ENCODE measurements at regions not wholly inside any gene's neighbourhood (a gene's known extent, or its start where the extent isn't known, plus 50 kb on each side); places are given as distances from the start of the nearest gene placed in this dataset.
A peak's percentile ranks its signal among the peaks of the same experiment; 100 is the strongest.

DNA sequence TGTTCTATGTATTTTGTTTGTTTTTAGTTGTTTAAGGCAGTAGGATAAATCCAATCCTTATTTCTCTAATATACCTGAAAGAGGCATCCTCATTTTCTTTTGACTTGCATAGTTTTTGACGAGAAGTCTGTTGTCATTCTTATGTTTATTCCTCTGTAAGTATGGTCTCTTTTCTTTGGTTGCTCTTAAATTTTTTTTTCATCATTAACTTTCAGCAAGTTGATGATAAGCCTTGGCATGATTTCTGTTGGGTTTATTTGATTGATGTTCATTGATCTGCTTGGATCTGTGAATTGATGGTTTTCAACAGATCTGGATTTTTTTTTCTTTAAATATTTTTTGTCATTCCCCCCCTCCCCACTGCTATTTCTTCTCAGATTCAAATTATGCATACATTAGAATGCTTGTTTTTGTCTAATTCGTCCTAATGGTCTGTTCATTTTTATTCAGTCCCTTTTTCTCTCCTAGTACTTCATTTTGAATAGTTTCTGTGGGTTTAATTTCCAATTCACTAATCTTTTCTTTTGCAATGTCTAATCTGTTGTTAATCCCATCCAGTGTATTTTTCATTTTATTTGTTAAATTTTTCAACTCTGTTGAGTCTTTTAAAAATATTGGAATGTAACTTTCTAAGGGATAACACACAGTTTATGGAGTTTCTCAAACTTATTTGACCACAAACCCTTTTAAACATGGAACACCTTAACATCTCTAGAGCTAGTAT is 495.9 kb downstream of the CSNK1G3 start:
- no peaks in the 10 kb centered on the region for H3K79me2 ChIP-seq (ENCODE audit: insufficient read depth)
- H3K4me3 ChIP-seq = no peak overlapping the region
- no peaks in the 10 kb centered on the region for H3K36me3 ChIP-seq (ENCODE audit: low read depth)
- no peak overlapping the region for H3K9ac ChIP-seq
- no peak overlapping the region for H3K27ac ChIP-seq
- H4K20me1 ChIP-seq (ENCODE audit: insufficient read depth) = no peaks in the 10 kb centered on the region
- WGBS, 2 experiments (ENCODE audit: low coverage in 1 of 2, low lambda C conversion rate in 2 of 2, missing lambda C conversion rate in 2 of 2) = 32 to 40% methylated on average over 2 of the region's 2 CpGs
- no peaks in the 10 kb centered on the region for H3K4me1 ChIP-seq (ENCODE audit: insufficient read depth)
- H3K4me2 ChIP-seq (ENCODE audit: unreplicated experiment) = no peak overlapping the region
- TF ChIP-seq EZH2phosphoT487 (IDR thresholded peaks at IDR 0.05; ENCODE audit: insufficient read depth, low read depth) = no peak
- TF ChIP-seq EZH2 (IDR thresholded peaks at IDR 0.05; ENCODE audit: insufficient read depth, poor library complexity, severe bottlenecking) = no peak
- H3K27me3 ChIP-seq (replicated peaks; ENCODE audit: insufficient read depth) = peaks cover 7% of the 10 kb centered on the region; the same call in 1 of the 2 replicates
- H3K9me2 ChIP-seq (ENCODE audit: insufficient read depth) = no peaks in the 10 kb centered on the region
- no peaks in the 10 kb centered on the region for H3K9me3 ChIP-seq (ENCODE audit: low read depth)
- in situ Hi-C loops (cut with MboI) = no loop called here
- no peaks in the 10 kb centered on the region for H3F3A ChIP-seq (ENCODE audit: insufficient read depth)
- DNase-seq = peak; percentile 32
- no peak overlapping the region for H2AFZ ChIP-seq

DNA sequence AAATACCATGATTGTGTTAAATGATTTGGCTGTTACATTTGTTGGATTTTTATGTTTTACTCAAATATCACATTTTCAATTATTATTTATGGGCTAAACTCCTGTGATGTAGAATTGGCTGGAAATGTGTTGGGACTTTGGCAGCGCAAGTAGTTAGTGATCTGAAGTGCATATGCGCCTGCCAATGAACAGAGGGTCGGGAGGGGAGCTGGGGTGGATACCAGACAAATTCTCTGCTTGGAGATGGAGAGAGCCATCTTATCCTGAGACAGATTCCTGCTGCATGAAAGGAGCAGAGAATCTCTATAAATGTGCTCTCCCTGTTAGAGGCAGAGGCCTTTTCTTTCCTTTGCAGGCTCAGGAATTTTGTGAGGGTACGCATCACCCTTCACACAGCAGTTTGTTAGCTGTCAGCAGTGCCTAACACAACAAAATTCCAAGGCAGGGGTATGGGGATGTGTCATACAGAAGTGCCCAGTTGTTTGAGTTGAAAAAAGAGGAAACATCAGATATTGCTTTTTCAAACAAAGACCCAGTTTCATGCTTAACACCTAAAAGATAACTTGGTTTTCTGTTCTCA is 489.1 kb downstream of the CSNK1G3 start:
- no peaks in the 10 kb centered on the region for H3K9me2 ChIP-seq (ENCODE audit: insufficient read depth)
- H2AFZ ChIP-seq = no peak overlapping the region
- H3K9me3 ChIP-seq (ENCODE audit: low read depth) = no peaks in the 10 kb centered on the region
- TF ChIP-seq EZH2 (IDR thresholded peaks at IDR 0.05; ENCODE audit: insufficient read depth, poor library complexity, severe bottlenecking) = no peak
- no peak for TF ChIP-seq EZH2phosphoT487 (IDR thresholded peaks at IDR 0.05; ENCODE audit: insufficient read depth, low read depth)
- no peaks in the 10 kb centered on the region for H3K36me3 ChIP-seq (ENCODE audit: low read depth)
- 68% methylated on average over 4 of the region's 4 CpGs for WGBS, 2 experiments (ENCODE audit: low coverage in 1 of 2, low lambda C conversion rate in 2 of 2, missing lambda C conversion rate in 2 of 2)
- no peak overlapping the region for H3K27ac ChIP-seq
- no peak overlapping the region for H3K4me2 ChIP-seq (ENCODE audit: unreplicated experiment)
- no peaks in the 10 kb centered on the region for H3K79me2 ChIP-seq (ENCODE audit: insufficient read depth)
- peaks cover 14% of the 10 kb centered on the region for H3K4me1 ChIP-seq (ENCODE audit: insufficient read depth)
- in situ Hi-C loops (cut with MboI) = no loop called here
- H3F3A ChIP-seq (ENCODE audit: insufficient read depth) = peaks cover 18% of the 10 kb centered on the region
- H3K27me3 ChIP-seq (replicated peaks; ENCODE audit: insufficient read depth) = peaks cover 37% of the 10 kb centered on the region
- no peak for DNase-seq
- H3K9ac ChIP-seq = no peak overlapping the region
- H3K4me3 ChIP-seq = no peak overlapping the region
- H4K20me1 ChIP-seq (ENCODE audit: insufficient read depth) = no peaks in the 10 kb centered on the region

- no peak overlapping the region for H3K4me3 ChIP-seq
- no peak overlapping the region for H2AFZ ChIP-seq
- peaks cover 14% of the 10 kb centered on the region for H3K4me1 ChIP-seq (ENCODE audit: insufficient read depth)
- TF ChIP-seq EZH2phosphoT487 (IDR thresholded peaks at IDR 0.05; ENCODE audit: insufficient read depth, low read depth) = no peak
- no peak for TF ChIP-seq EZH2 (IDR thresholded peaks at IDR 0.05; ENCODE audit: insufficient read depth, poor library complexity, severe bottlenecking)
- peaks cover 43% of the 10 kb centered on the region for H3K27me3 ChIP-seq (replicated peaks; ENCODE audit: insufficient read depth)
- WGBS, 2 experiments (ENCODE audit: low coverage in 1 of 2, low lambda C conversion rate in 2 of 2, missing lambda C conversion rate in 2 of 2) = 69 to 79% methylated on average over 2 of the region's 2 CpGs
- peaks cover 18% of the 10 kb centered on the region for H3F3A ChIP-seq (ENCODE audit: insufficient read depth)
- DNase-seq = no peak
- H3K27ac ChIP-seq = no peak overlapping the region
- in situ Hi-C loops (cut with MboI) = no loop called here
- H3K9ac ChIP-seq = no peak overlapping the region
- H3K4me2 ChIP-seq (ENCODE audit: unreplicated experiment) = no peak overlapping the region
- no peaks in the 10 kb centered on the region for H3K9me3 ChIP-seq (ENCODE audit: low read depth)
- H3K9me2 ChIP-seq (ENCODE audit: insufficient read depth) = no peaks in the 10 kb centered on the region
- no peaks in the 10 kb centered on the region for H3K79me2 ChIP-seq (ENCODE audit: insufficient read depth)
- no peaks in the 10 kb centered on the region for H4K20me1 ChIP-seq (ENCODE audit: insufficient read depth)
- H3K36me3 ChIP-seq (ENCODE audit: low read depth) = no peaks in the 10 kb centered on the region
Observed at GRCh38 chr5:124000538-124000937, 488.6 kb downstream of the CSNK1G3 start.

- peak overlapping the region; percentile 38 for H3K4me3 ChIP-seq
- peaks cover 46% of the 10 kb centered on the region for H3K27me3 ChIP-seq (replicated peaks; ENCODE audit: insufficient read depth)
- peaks cover 18% of the 10 kb centered on the region for H3F3A ChIP-seq (ENCODE audit: insufficient read depth)
- H3K9me2 ChIP-seq (ENCODE audit: insufficient read depth) = no peaks in the 10 kb centered on the region
- no peaks in the 10 kb centered on the region for H3K79me2 ChIP-seq (ENCODE audit: insufficient read depth)
- no peak overlapping the region for H3K9ac ChIP-seq
- no peak overlapping the region for H2AFZ ChIP-seq
- no peak overlapping the region for H3K27ac ChIP-seq
- in situ Hi-C loops (cut with MboI) = no loop called here
- H4K20me1 ChIP-seq (ENCODE audit: insufficient read depth) = no peaks in the 10 kb centered on the region
- 0 to 1% methylated on average over 7 of the region's 7 CpGs for WGBS, 2 experiments (ENCODE audit: low coverage in 1 of 2, low lambda C conversion rate in 2 of 2, missing lambda C conversion rate in 2 of 2)
- H3K4me2 ChIP-seq (ENCODE audit: unreplicated experiment) = peak overlapping the region; percentile 63
- H3K9me3 ChIP-seq (ENCODE audit: low read depth) = no peaks in the 10 kb centered on the region
- TF ChIP-seq EZH2phosphoT487 (IDR thresholded peaks at IDR 0.05; ENCODE audit: insufficient read depth, low read depth) = peak; percentile 62; the same call in 1 of the 2 replicates
- no peak for TF ChIP-seq EZH2 (IDR thresholded peaks at IDR 0.05; ENCODE audit: insufficient read depth, poor library complexity, severe bottlenecking)
- H3K36me3 ChIP-seq (ENCODE audit: low read depth) = no peaks in the 10 kb centered on the region
- DNase-seq = peak; percentile 82
- peaks cover 14% of the 10 kb centered on the region for H3K4me1 ChIP-seq (ENCODE audit: insufficient read depth)
Observed at GRCh38 chr5:123997462-123998215, 485.7 kb downstream of the CSNK1G3 start.
